B cell (primary cell): ENCODE measurements at regions not wholly inside any gene's neighbourhood (a gene's known extent, or its start where the extent isn't known, plus 50 kb on each side); places are given as distances from the start of the nearest gene placed in this dataset.

Experiments used
- EZH2 ChIP-seq: IDR thresholded peaks from 2 replicates; pipeline ENCODE4 v1.6.1; 2012; ENCODE audit warnings: borderline replicate concordance, low read depth, mild to moderate bottlenecking, moderate library complexity, low read length; ENCODE audit not compliant: insufficient read depth, poor library complexity, severe bottlenecking
- TF ChIP-seq, protein P1 (sequence below): fragments of 200-600 bp; IDR thresholded peaks from one replicate; pipeline ENCODE4 v1.8.0; 2022; ENCODE audit warnings: antibody characterized with exemption, mild to moderate bottlenecking

DNA sequence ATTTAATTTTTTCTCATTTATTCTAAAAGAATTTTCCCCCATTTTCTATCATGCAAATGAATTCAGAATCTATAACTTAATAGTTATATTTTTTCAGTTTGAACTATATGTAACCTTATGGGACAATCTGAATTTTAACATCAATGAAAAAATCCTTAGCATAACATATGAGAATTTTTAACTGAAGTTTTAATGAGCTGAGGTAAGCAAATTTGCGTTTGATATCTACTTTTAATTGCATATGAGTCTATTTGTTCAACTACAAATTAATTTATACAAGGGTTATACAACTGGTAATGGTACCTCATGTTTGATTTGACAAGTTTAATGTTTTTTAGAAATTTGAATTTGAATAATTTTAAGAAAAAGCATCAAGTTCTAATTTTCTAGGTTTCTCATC lies 384.4 kb upstream of the PCDH9 start:
- TF ChIP-seq, protein P1, sequence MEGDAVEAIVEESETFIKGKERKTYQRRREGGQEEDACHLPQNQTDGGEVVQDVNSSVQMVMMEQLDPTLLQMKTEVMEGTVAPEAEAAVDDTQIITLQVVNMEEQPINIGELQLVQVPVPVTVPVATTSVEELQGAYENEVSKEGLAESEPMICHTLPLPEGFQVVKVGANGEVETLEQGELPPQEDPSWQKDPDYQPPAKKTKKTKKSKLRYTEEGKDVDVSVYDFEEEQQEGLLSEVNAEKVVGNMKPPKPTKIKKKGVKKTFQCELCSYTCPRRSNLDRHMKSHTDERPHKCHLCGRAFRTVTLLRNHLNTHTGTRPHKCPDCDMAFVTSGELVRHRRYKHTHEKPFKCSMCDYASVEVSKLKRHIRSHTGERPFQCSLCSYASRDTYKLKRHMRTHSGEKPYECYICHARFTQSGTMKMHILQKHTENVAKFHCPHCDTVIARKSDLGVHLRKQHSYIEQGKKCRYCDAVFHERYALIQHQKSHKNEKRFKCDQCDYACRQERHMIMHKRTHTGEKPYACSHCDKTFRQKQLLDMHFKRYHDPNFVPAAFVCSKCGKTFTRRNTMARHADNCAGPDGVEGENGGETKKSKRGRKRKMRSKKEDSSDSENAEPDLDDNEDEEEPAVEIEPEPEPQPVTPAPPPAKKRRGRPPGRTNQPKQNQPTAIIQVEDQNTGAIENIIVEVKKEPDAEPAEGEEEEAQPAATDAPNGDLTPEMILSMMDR = no peak
- TF ChIP-seq EZH2 = no peak
